ENCODE measurements at regions not wholly inside any gene's neighbourhood (a gene's known extent, or its start where the extent isn't known, plus 50 kb on each side); places are given as distances from the start of the nearest gene placed in this dataset.

DNA sequence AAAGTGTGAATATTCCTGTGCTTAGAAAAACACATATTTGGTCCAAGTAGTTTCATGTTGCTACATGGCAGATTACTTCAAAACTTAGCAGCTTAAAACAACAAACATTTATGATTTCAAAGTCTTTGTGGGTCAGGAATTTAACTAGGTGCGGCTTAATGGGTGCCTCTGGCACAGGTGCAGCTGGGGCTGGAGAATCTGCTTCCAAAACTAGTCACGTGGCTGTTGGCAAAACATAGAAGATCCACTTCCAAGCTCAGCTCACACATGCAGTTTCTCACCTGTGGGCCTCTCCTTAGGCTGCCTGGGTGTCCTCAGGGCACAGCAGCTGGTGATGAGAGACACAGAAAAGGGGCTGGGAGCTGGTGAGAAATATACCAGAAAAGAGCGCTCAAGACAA is 263.4 kb downstream of the TTLL7 start:
- TF ChIP-seq EP300 (IDR thresholded peaks at IDR 0.05; ENCODE audit: borderline replicate concordance) (no peak), YY1 (IDR thresholded peaks at IDR 0.05; ENCODE audit: low read depth) (no peak), FOXM1 (IDR thresholded peaks at IDR 0.05; ENCODE audit: borderline replicate concordance, low read depth) (no peak), EGR1 (IDR thresholded peaks at IDR 0.05) (no peak), TCF12 (IDR thresholded peaks at IDR 0.05; ENCODE audit: low read depth) (no peak), CEBPB (IDR thresholded peaks at IDR 0.05) (no peak), CREB1 (IDR thresholded peaks at IDR 0.05; ENCODE audit: low read depth) (no peak), REST (IDR thresholded peaks at IDR 0.05; ENCODE audit: low read depth) (no peak), NFIC (IDR thresholded peaks at IDR 0.05) (no peak), TAF1 (IDR thresholded peaks at IDR 0.05; ENCODE audit: low read depth) (no peak)

All from Ishikawa (cell line).